Keratinocyte (primary cell): ENCODE measurements at regions not wholly inside any gene's neighbourhood (a gene's known extent, or its start where the extent isn't known, plus 50 kb on each side); places are given as distances from the start of the nearest gene placed in this dataset.

Experiments used
- DNase-seq: peaks from one replicate; pipeline ENCODE4 v3.0.0-alpha.2; 2011; ENCODE audit warnings: low read depth, missing footprints, low spot score
- FAIRE-seq: peaks from 2 replicates; lab custom pipeline; 2011; peaks lifted over from hg19 to GRCh38; lab: Jason Lieb, UNC
- H2AFZ ChIP-seq: 2 replicates; pipeline ENCODE4 v1.6.0; 2012; ENCODE audit warnings: low read length, control low read depth, inconsistent platforms; ENCODE audit not compliant: control insufficient read depth
- H3K27ac ChIP-seq: 2 replicates; pipeline ENCODE4 v1.5.1; 2011; ENCODE audit warnings: low read length; ENCODE audit not compliant: control insufficient read depth, insufficient read depth
- H3K27me3 ChIP-seq: 3 replicates; pipeline ENCODE4 v1.6.0; 2011; ENCODE audit warnings: low read length; ENCODE audit not compliant: control insufficient read depth, insufficient read depth; ENCODE audit errors: extremely low read depth
- H3K36me3 ChIP-seq, 2 experiments: 2 replicates in 1 of 2; 3 replicates in 1 of 2; pipeline ENCODE4 v1.5.1; 2011; ENCODE audit warnings: low read length in 2 of 2, mild to moderate bottlenecking in 1 of 2; ENCODE audit not compliant: control insufficient read depth in 2 of 2, insufficient read depth in 2 of 2; ENCODE audit errors: extremely low read depth in 1 of 2
- H3K4me1 ChIP-seq: 3 replicates; pipeline ENCODE4 v1.5.1; 2011; ENCODE audit warnings: low read length; ENCODE audit not compliant: control insufficient read depth, insufficient read depth; ENCODE audit errors: extremely low read depth
- H3K4me2 ChIP-seq: 3 replicates; pipeline ENCODE4 v1.6.0; 2011; ENCODE audit warnings: low read depth, low read length; ENCODE audit not compliant: control insufficient read depth, insufficient read depth; ENCODE audit errors: extremely low read depth
- H3K4me3 ChIP-seq, 3 experiments: fragments of 200-600 bp in 1 of 3; sonication (generic) in 1 of 3; 2 replicates in 2 of 3; 3 replicates in 1 of 3; pipeline ENCODE4 v1.5.1; 2011 to 2016; ENCODE audit warnings: low read length in 3 of 3, mild to moderate bottlenecking in 3 of 3, control low read depth in 2 of 3, inconsistent platforms in 1 of 3, low read depth in 1 of 3, mixed read lengths in 1 of 3, mixed run types in 1 of 3, moderate library complexity in 1 of 3; ENCODE audit not compliant: control insufficient read depth in 2 of 3, insufficient read depth in 2 of 3; ENCODE audit errors: extremely low read depth in 1 of 3
- H3K79me2 ChIP-seq: 2 replicates; pipeline ENCODE4 v1.6.0; 2012; ENCODE audit warnings: low read length; ENCODE audit not compliant: control insufficient read depth, insufficient read depth
- H3K9ac ChIP-seq: 3 replicates; pipeline ENCODE4 v1.6.0; 2011; ENCODE audit warnings: low read length; ENCODE audit not compliant: control insufficient read depth, insufficient read depth; ENCODE audit errors: extremely low read depth
- H3K9me1 ChIP-seq: 3 replicates; pipeline ENCODE4 v1.6.0; 2011; ENCODE audit warnings: low read length; ENCODE audit not compliant: control insufficient read depth, insufficient read depth; ENCODE audit errors: extremely low read depth
- H3K9me3 ChIP-seq: 2 replicates; pipeline ENCODE4 v1.5.1; 2012; ENCODE audit warnings: low read depth, low read length; ENCODE audit not compliant: control insufficient read depth
- H4K20me1 ChIP-seq: 3 replicates; pipeline ENCODE4 v1.6.0; 2011; ENCODE audit warnings: low read length; ENCODE audit not compliant: control insufficient read depth, insufficient read depth; ENCODE audit errors: extremely low read depth
- CTCF ChIP-seq, 3 experiments: IDR thresholded peaks in 1 of 3; conservative IDR thresholded peaks in 1 of 3; optimal IDR thresholded peaks in 1 of 3; 2 replicates in 2 of 3; 3 replicates in 1 of 3; pipeline versions ENCODE3 to v1.5.1; 2011; ENCODE audit warnings: low read length in 3 of 3, mild to moderate bottlenecking in 3 of 3, moderate library complexity in 2 of 3, control low read depth in 1 of 3, inconsistent platforms in 1 of 3; ENCODE audit not compliant: insufficient read depth in 2 of 3; ENCODE audit errors: extremely low read depth in 1 of 3
- EZH2 ChIP-seq: IDR thresholded peaks from one replicate; pipeline ENCODE4 v1.6.1; 2012; ENCODE audit warnings: inconsistent platforms, mild to moderate bottlenecking, low read length, moderate library complexity
- dilution Hi-C: fragments of 300-500 bp; cut with MboI; formaldehyde crosslinking; loops from one replicate; pipeline ENCODE4 v1.7.0; 2020; ENCODE audit warnings: low sequenced_read_pairs; ENCODE audit not compliant: extremely low pct_ligation_motif_present

- no peak for DNase-seq
- no peak overlapping the region for H3K27ac ChIP-seq
- TF ChIP-seq EZH2 (no peak), CTCF (optimal IDR thresholded peaks at IDR 0.05 in 1 of 3, IDR thresholded peaks at IDR 0.05 in 1 of 3, conservative IDR thresholded peaks at IDR 0.05 in 1 of 3; ENCODE audit: extremely low read depth in 1 of 3, insufficient read depth in 2 of 3, low read length in 3 of 3) (no peak)
Measured at GRCh38 chr3:117625174-117625573, 915.6 kb downstream of the TUSC7 start.

GRCh38 chr3:117626577-117626976, 917.0 kb downstream of the TUSC7 start:
- no peaks in the 10 kb centered on the region for H3K27me3 ChIP-seq
- dilution Hi-C loops, result no loop called here
- H2AFZ ChIP-seq, result no peak overlapping the region
- H3K4me3 ChIP-seq, result no peak overlapping the region
- no peak overlapping the region for H3K27ac ChIP-seq
- H3K36me3 ChIP-seq, result no peaks in the 10 kb centered on the region
- DNase-seq (no peak), FAIRE-seq (no peak)
- no peaks in the 10 kb centered on the region for H3K79me2 ChIP-seq
- no peaks in the 10 kb centered on the region for H3K9me1 ChIP-seq
- no peak overlapping the region for H3K9ac ChIP-seq
- H3K4me1 ChIP-seq, result peaks cover 10% of the 10 kb centered on the region
- H4K20me1 ChIP-seq, result no peaks in the 10 kb centered on the region
- H3K9me3 ChIP-seq, result no peaks in the 10 kb centered on the region
- no peak overlapping the region for H3K4me2 ChIP-seq
- TF ChIP-seq EZH2, result no peak
- TF ChIP-seq CTCF (optimal IDR thresholded peaks at IDR 0.05 in 1 of 3, IDR thresholded peaks at IDR 0.05 in 1 of 3, conservative IDR thresholded peaks at IDR 0.05 in 1 of 3; ENCODE audit: extremely low read depth in 1 of 3, insufficient read depth in 2 of 3, low read length in 3 of 3), result no peak

More at GRCh38 chr3:117625174-117625573, 915.6 kb downstream of the TUSC7 start:
- H3K9me3 ChIP-seq, result no peaks in the 10 kb centered on the region
- H3K9me1 ChIP-seq, result no peaks in the 10 kb centered on the region
- peaks cover 14% of the 10 kb centered on the region for H3K4me1 ChIP-seq
- dilution Hi-C loops, result no loop called here
- FAIRE-seq, result no peak
- no peak overlapping the region for H3K4me3 ChIP-seq
- H2AFZ ChIP-seq, result no peak overlapping the region
- no peaks in the 10 kb centered on the region for H3K27me3 ChIP-seq
- no peak overlapping the region for H3K9ac ChIP-seq
- H3K4me2 ChIP-seq, result no peak overlapping the region
- no peaks in the 10 kb centered on the region for H4K20me1 ChIP-seq
- no peaks in the 10 kb centered on the region for H3K79me2 ChIP-seq
- H3K36me3 ChIP-seq, result no peaks in the 10 kb centered on the region
